T-cell (primary cell): ENCODE measurements at regions not wholly inside any gene's neighbourhood (a gene's known extent, or its start where the extent isn't known, plus 50 kb on each side); places are given as distances from the start of the nearest gene placed in this dataset.

ENCODE experiments used
- ATAC-seq, 4 experiments: fragments of 200-7000 bp in 3 of 4; fragments of 150-1000 bp in 1 of 4; cut with Tn5 transposase; replicated peaks in 1 of 4; 1 replicate in 3 of 4; 2 replicates in 1 of 4; pipeline ENCODE4 v1.10.0; 2021; ENCODE audit warnings: moderate library complexity in 3 of 4, mild to moderate bottlenecking in 2 of 4, moderate number of reproducible peaks in 1 of 4
- CTCF ChIA-PET, 2 donors: fragments of 300-600 bp; sonication (Branson Sonifier 250); formaldehyde crosslinking; loops; one replicate each; lab custom pipeline; 2022; ENCODE audit warnings: antibody characterized with exemption in 2 of 2; lab: Charles Lee
- POLR2A ChIA-PET, 2 donors: fragments of 300-600 bp; sonication (Branson Sonifier 250); formaldehyde crosslinking; loops; one replicate each; lab custom pipeline; 2022; ENCODE audit warnings: antibody characterized with exemption in 2 of 2; lab: Charles Lee
- DNase-seq, 35 experiments: peaks; one replicate each; pipeline versions ENCODE4 v3.0.0 to v3.0.0-alpha.2; 2013 to 2023
- H3K27ac ChIP-seq: one replicate; pipeline ENCODE4 v1.5.1; 2013; ENCODE audit warnings: low read length
- H3K27me3 ChIP-seq, 2 experiments: replicated peaks in 1 of 2; 1 replicate in 1 of 2; 2 replicates in 1 of 2; pipeline versions ENCODE4 v1.6.1 to v1.7.0; 2013; ENCODE audit warnings: low read length in 1 of 2, mixed read lengths in 1 of 2; ENCODE audit not compliant: control insufficient read depth in 2 of 2, insufficient read depth in 2 of 2; ENCODE audit errors: extremely low read depth in 1 of 2
- H3K36me3 ChIP-seq, 2 donors: 1 replicate in 1 of 2; 2 replicates in 1 of 2; pipeline versions ENCODE4 v1.6.1 to v1.7.0; 2013; ENCODE audit warnings: low read length in 1 of 2; ENCODE audit not compliant: control insufficient read depth in 2 of 2, insufficient read depth in 1 of 2; ENCODE audit errors: extremely low read depth in 1 of 2
- H3K4me1 ChIP-seq, 2 experiments: 1 replicate in 1 of 2; 2 replicates in 1 of 2; pipeline versions ENCODE4 v1.6.1 to v1.7.0; 2013; ENCODE audit warnings: low read length in 2 of 2, mixed read lengths in 1 of 2; ENCODE audit not compliant: insufficient read depth in 2 of 2, control insufficient read depth in 1 of 2; ENCODE audit errors: extremely low read depth in 1 of 2
- H3K4me3 ChIP-seq, 2 donors: 1 replicate in 1 of 2; 2 replicates in 1 of 2; pipeline versions ENCODE4 v1.5.1 to v1.7.0; 2013; ENCODE audit warnings: mild to moderate bottlenecking in 2 of 2, low read length in 1 of 2, moderate library complexity in 1 of 2; ENCODE audit not compliant: control insufficient read depth in 1 of 2; ENCODE audit errors: extremely low read depth in 1 of 2
- H3K9me3 ChIP-seq: 2 replicates; pipeline ENCODE4 v1.7.0; 2013
- H3K27ac Mint-ChIP-seq, 2 donors: one replicate each; pipeline ENCODE4 v1.8.0; 2020 to 2021; ENCODE audit warnings: mild to moderate bottlenecking in 2 of 2, mixed read lengths in 2 of 2
- H3K27me3 Mint-ChIP-seq, 2 donors: one replicate each; pipeline ENCODE4 v1.8.0; 2021 to 2022; ENCODE audit warnings: mixed read lengths in 2 of 2
- H3K36me3 Mint-ChIP-seq: one replicate; pipeline ENCODE4 v1.8.0; 2021; ENCODE audit warnings: mixed read lengths
- H3K4me1 Mint-ChIP-seq, 3 donors: one replicate each; pipeline ENCODE4 v1.8.0; 2020 to 2022; ENCODE audit warnings: mixed read lengths in 3 of 3, mild to moderate bottlenecking in 1 of 3
- H3K4me3 Mint-ChIP-seq, 3 donors: one replicate each; pipeline ENCODE4 v1.8.0; 2020 to 2022; ENCODE audit warnings: mild to moderate bottlenecking in 3 of 3, mixed read lengths in 3 of 3, moderate library complexity in 3 of 3
- H3K9me3 Mint-ChIP-seq, 3 donors: one replicate each; pipeline ENCODE4 v1.8.0; 2020 to 2022; ENCODE audit warnings: mixed read lengths in 3 of 3
- WGBS: methylation state at CpG from one replicate; pipeline ENCODE4 v1.1.5; 2013; ENCODE audit warnings: missing lambda C conversion rate; ENCODE audit not compliant: insufficient coverage; 5-methylcytosine and 5-hydroxymethylcytosine counted together

DNA sequence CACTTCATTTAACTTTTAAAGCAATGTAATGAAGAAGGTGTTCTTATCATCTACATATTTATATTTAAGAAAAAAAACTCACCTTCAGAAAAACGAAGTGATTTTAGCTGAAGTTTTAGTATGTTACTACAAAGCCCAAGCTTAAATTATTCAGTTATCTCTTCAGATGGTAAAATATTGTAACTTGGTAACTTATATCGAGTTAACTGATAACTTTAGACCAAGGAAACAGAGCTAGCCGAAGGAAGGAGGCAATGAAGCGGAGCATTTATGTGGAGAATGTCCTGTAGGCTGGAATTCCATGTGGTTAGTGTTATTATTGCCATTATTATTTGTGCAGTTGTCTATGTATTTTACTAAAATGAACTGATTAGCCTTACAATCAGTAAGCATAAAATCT is 1102.1 kb upstream of the LCORL start:
- Histone ChIP-seq H3K4me3 (no peak overlapping the region), H3K9me3 (no peaks in the 10 kb centered on the region), H3K4me1 (no peaks in the 10 kb centered on the region), H3K36me3 (no peaks in the 10 kb centered on the region), H3K27me3 (no peaks in the 10 kb centered on the region), H3K27ac (no peak overlapping the region)
- ATAC-seq (no peak), DNase-seq (no peak)
- no peak overlapping the region for H3K27ac Mint-ChIP-seq
- no peaks in the 10 kb centered on the region for H3K4me1 Mint-ChIP-seq
- no peaks in the 10 kb centered on the region for H3K36me3 Mint-ChIP-seq
- peaks cover 16 to 27% (median 16%) of the 10 kb centered on the region in 3 donors for H3K9me3 Mint-ChIP-seq
- POLR2A ChIA-PET: no interaction called here
- CTCF ChIA-PET: interaction anchor here in 1 of 2 donors (0.5 kb wide), 1 partner anchor 86 kb away, joined by 3 read pairs; no protein-coding TSS in a partner anchor
- H3K4me3 Mint-ChIP-seq: no peak overlapping the region
- no peaks in the 10 kb centered on the region for H3K27me3 Mint-ChIP-seq
- WGBS: 72% methylated on average over 3 of the region's 4 CpGs

DNA sequence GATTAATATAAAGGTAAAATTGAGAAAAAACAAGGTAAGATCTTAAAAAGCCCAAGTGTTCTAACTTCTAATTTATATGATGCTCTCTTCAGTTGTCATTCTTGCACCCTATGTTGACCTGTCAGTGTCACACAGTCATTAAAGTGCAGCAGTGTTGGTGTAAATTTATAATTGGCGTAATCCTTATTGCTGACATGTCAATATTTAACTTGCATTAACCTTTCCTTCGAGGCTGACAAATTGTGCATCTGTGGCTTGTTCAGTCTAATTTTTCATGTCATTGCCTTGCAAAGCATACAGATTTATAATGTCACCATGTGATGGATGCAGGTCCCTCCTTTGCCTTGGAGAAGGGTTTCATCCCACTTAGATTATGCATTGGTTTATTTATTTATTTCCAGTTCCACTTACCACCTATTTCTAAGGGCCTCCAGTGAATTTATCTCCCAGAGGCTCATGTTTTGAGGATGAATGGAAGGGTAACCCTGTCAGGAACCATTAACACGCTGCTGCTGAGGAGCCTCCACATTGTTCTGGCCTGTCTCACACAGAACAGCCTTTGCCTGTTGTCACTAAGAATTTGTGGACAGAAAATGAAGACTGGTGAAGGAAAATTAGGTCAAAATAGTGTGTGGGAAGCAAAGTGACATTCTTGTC is 1098.5 kb upstream of the LCORL start:
- DNase-seq (no peak), ATAC-seq (no peak)
- H3K27me3 ChIP-seq: no peaks in the 10 kb centered on the region
- WGBS: 60% methylated on average over 1 of the region's 3 CpGs
- Mint-ChIP-seq H3K36me3 (no peaks in the 10 kb centered on the region), H3K4me3 (no peak overlapping the region), H3K4me1 (no peaks in the 10 kb centered on the region), H3K9me3 (peaks cover 10 to 18% (median 15%) of the 10 kb centered on the region in 3 donors), H3K27me3 (no peaks in the 10 kb centered on the region), H3K27ac (no peak overlapping the region)
- no peak overlapping the region for H3K4me3 ChIP-seq
- ChIA-PET CTCF (no interaction called here), POLR2A (no interaction called here)
- H3K9me3 ChIP-seq: no peaks in the 10 kb centered on the region
- no peaks in the 10 kb centered on the region for H3K36me3 ChIP-seq
- H3K4me1 ChIP-seq: no peaks in the 10 kb centered on the region
- no peak overlapping the region for H3K27ac ChIP-seq

GRCh38 chr4:19117022-19117421 is 1095.5 kb upstream of the LCORL start:
- Mint-ChIP-seq H3K4me1 (no peaks in the 10 kb centered on the region), H3K27ac (no peak overlapping the region), H3K27me3 (no peaks in the 10 kb centered on the region), H3K36me3 (no peaks in the 10 kb centered on the region), H3K9me3 (peaks cover 4 to 18% (median 9%) of the 10 kb centered on the region in 3 donors), H3K4me3 (no peak overlapping the region)
- H3K4me1 ChIP-seq: no peaks in the 10 kb centered on the region
- no CpG with 5 or more reads among the region's 2 CpGs for WGBS
- H3K9me3 ChIP-seq: no peaks in the 10 kb centered on the region
- DNase-seq: no peak
- CTCF ChIA-PET: no interaction called here
- H3K27me3 ChIP-seq: no peaks in the 10 kb centered on the region
- POLR2A ChIA-PET: no interaction called here
- H3K27ac ChIP-seq: no peak overlapping the region
- no peaks in the 10 kb centered on the region for H3K36me3 ChIP-seq
- no peak for ATAC-seq
- no peak overlapping the region for H3K4me3 ChIP-seq

- Histone ChIP-seq H3K27ac (no peak overlapping the region), H3K9me3 (no peaks in the 10 kb centered on the region), H3K4me1 (no peaks in the 10 kb centered on the region), H3K27me3 (no peaks in the 10 kb centered on the region), H3K36me3 (no peaks in the 10 kb centered on the region), H3K4me3 (no peak overlapping the region)
- CTCF ChIA-PET: no interaction called here
- Mint-ChIP-seq H3K27ac (no peak overlapping the region), H3K27me3 (no peaks in the 10 kb centered on the region), H3K4me1 (no peaks in the 10 kb centered on the region), H3K4me3 (no peak overlapping the region), H3K36me3 (no peaks in the 10 kb centered on the region), H3K9me3 (peaks cover 12 to 27% (median 13%) of the 10 kb centered on the region in 3 donors)
- WGBS: 71% methylated on average over 1 of the region's 4 CpGs
- DNase-seq: no peak
- POLR2A ChIA-PET: no interaction called here
- no peak for ATAC-seq
Observed at GRCh38 chr4:19104176-19104575, 1082.6 kb upstream of the LCORL start.

DNA sequence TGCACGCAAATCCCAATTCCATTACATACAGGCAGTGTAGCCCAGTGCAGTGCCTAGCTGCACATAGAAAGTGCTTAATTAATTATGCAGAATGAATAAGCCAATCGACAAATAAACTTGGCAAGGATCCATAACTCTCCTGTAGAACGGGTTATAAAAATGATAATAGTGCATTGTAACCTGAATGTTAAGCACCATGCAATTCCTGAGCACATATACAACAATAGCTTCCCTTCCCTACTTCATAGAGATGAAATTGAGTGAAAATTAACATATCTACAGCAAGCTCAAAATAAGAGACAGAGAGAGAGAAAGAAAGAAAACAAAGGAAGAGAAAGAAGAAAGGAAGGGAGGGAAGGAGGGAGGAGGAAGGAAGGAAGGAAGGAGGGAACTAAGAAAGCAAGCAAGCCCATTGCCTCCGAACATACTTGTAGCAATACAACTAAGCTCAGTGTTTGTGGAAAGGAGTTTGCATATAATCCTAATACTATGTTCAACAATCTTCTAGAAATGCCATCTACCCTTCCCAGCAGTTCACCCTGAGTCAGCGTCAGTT is 1074.0 kb upstream of the LCORL start:
- Histone ChIP-seq H3K9me3 (no peaks in the 10 kb centered on the region), H3K4me1 (no peaks in the 10 kb centered on the region), H3K27me3 (no peaks in the 10 kb centered on the region), H3K27ac (no peak overlapping the region), H3K4me3 (no peak overlapping the region), H3K36me3 (no peaks in the 10 kb centered on the region)
- Mint-ChIP-seq H3K4me3 (no peak overlapping the region), H3K4me1 (no peaks in the 10 kb centered on the region), H3K27me3 (no peaks in the 10 kb centered on the region), H3K36me3 (no peaks in the 10 kb centered on the region), H3K9me3 (peaks cover 16 to 33% (median 19%) of the 10 kb centered on the region in 3 donors), H3K27ac (no peak overlapping the region)
- CTCF ChIA-PET: no interaction called here
- POLR2A ChIA-PET: no interaction called here
- no CpG with 5 or more reads among the region's 5 CpGs for WGBS
- ATAC-seq: no peak
- no peak for DNase-seq

GRCh38 chr4:19093951-19094350 is 1072.4 kb upstream of the LCORL start:
- Mint-ChIP-seq H3K4me3 (no peak overlapping the region), H3K36me3 (no peaks in the 10 kb centered on the region), H3K27ac (no peak overlapping the region), H3K9me3 (peaks cover 16 to 26% (median 19%) of the 10 kb centered on the region in 3 donors), H3K4me1 (no peaks in the 10 kb centered on the region), H3K27me3 (no peaks in the 10 kb centered on the region)
- Histone ChIP-seq H3K27me3 (no peaks in the 10 kb centered on the region), H3K36me3 (no peaks in the 10 kb centered on the region), H3K9me3 (no peaks in the 10 kb centered on the region), H3K4me1 (no peaks in the 10 kb centered on the region), H3K4me3 (no peak overlapping the region), H3K27ac (no peak overlapping the region)
- ChIA-PET POLR2A (no interaction called here), CTCF (no interaction called here)
- WGBS: no CpG with 5 or more reads among the region's 2 CpGs
- ATAC-seq (no peak), DNase-seq (no peak)
